ENCODE measurements at regions not wholly inside any gene's neighbourhood (a gene's known extent, or its start where the extent isn't known, plus 50 kb on each side); places are given as distances from the start of the nearest gene placed in this dataset.

GRCh38 chr21:35424122-35424521, 375.0 kb upstream of the RUNX1 start:
- TF ChIP-seq CTCF (IDR thresholded peaks at IDR 0.05) (no peak), POLR2AphosphoS5 (IDR thresholded peaks at IDR 0.05; ENCODE audit: low read depth, low read length) (no peak), SIN3A (IDR thresholded peaks at IDR 0.05; ENCODE audit: borderline replicate concordance, insufficient read depth, low read depth, low read length) (no peak)
- TF ChIP-seq, protein P1, sequence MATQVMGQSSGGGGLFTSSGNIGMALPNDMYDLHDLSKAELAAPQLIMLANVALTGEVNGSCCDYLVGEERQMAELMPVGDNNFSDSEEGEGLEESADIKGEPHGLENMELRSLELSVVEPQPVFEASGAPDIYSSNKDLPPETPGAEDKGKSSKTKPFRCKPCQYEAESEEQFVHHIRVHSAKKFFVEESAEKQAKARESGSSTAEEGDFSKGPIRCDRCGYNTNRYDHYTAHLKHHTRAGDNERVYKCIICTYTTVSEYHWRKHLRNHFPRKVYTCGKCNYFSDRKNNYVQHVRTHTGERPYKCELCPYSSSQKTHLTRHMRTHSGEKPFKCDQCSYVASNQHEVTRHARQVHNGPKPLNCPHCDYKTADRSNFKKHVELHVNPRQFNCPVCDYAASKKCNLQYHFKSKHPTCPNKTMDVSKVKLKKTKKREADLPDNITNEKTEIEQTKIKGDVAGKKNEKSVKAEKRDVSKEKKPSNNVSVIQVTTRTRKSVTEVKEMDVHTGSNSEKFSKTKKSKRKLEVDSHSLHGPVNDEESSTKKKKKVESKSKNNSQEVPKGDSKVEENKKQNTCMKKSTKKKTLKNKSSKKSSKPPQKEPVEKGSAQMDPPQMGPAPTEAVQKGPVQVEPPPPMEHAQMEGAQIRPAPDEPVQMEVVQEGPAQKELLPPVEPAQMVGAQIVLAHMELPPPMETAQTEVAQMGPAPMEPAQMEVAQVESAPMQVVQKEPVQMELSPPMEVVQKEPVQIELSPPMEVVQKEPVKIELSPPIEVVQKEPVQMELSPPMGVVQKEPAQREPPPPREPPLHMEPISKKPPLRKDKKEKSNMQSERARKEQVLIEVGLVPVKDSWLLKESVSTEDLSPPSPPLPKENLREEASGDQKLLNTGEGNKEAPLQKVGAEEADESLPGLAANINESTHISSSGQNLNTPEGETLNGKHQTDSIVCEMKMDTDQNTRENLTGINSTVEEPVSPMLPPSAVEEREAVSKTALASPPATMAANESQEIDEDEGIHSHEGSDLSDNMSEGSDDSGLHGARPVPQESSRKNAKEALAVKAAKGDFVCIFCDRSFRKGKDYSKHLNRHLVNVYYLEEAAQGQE (IDR thresholded peaks at IDR 0.05; ENCODE audit: insufficient read depth in 1 of 2, low read depth in 2 of 2, low read length in 1 of 2) = no peak
